ENCODE measurements at regions not wholly inside any gene's neighbourhood (a gene's known extent, or its start where the extent isn't known, plus 50 kb on each side); places are given as distances from the start of the nearest gene placed in this dataset.

DNA sequence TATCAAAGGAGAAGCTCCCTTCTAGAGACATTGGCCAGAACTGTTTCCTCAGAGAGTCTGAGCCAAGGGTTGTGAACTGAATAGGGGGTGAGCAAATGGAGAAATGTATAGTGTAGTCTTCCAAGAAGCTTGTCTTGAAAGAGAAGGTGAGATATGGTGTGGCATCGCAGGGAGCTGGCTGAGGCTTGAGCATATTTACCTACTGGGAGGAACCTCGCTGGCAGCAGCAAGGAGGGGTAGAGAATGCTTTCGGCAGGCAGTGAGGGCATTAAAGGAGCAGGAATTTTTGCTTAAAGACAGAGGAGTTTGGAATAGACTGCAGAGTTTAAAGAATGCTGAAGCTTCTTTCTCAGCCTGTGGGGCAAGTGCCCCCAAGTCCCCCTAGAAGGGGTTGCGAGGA is 59.3 kb upstream of the PRMT8 start:
- Histone ChIP-seq H3K9me2 (ENCODE audit: insufficient read depth, low read length) (no peaks in the 10 kb centered on the region), H3K9me3 (ENCODE audit: low read length) (no peaks in the 10 kb centered on the region), H4K20me1 (ENCODE audit: insufficient read depth, low read length) (no peaks in the 10 kb centered on the region), H3K79me2 (ENCODE audit: insufficient read depth, low read depth, low read length) (no peaks in the 10 kb centered on the region), H3K4me2 (ENCODE audit: low read length) (no peak overlapping the region), H3K4me1 (ENCODE audit: insufficient read depth, low read length, poor library complexity, severe bottlenecking) (no peaks in the 10 kb centered on the region), H3K4me3 (ENCODE audit: low read depth, low read length, poor library complexity, severe bottlenecking) (no peak overlapping the region), H3K36me3 (ENCODE audit: insufficient read depth, low read length) (no peaks in the 10 kb centered on the region), H3K27ac (ENCODE audit: low read depth, low read length, poor library complexity, severe bottlenecking) (no peak overlapping the region), H2AFZ (ENCODE audit: low read length) (no peak overlapping the region)
- ChIA-PET POLR2A (interaction anchor here (0.6 kb wide), 1 partner anchor 12 kb away, joined by 3 read pairs; no protein-coding TSS in a partner anchor), CTCF (ENCODE audit: unreplicated experiment) (no interaction called here)
- no TSS peak for BruUV-seq (replicated peaks)
- intact Hi-C loops (cut with micrococcal nuclease; ENCODE audit: unreplicated experiment) = no loop called here
- DNase-seq (ENCODE audit: low spot score) = no peak
- no peak for TF ChIP-seq EZH2phosphoT487 (IDR thresholded peaks at IDR 0.05; ENCODE audit: borderline replicate concordance, low read depth, low read length)
- TF ChIP-seq, protein P1, sequence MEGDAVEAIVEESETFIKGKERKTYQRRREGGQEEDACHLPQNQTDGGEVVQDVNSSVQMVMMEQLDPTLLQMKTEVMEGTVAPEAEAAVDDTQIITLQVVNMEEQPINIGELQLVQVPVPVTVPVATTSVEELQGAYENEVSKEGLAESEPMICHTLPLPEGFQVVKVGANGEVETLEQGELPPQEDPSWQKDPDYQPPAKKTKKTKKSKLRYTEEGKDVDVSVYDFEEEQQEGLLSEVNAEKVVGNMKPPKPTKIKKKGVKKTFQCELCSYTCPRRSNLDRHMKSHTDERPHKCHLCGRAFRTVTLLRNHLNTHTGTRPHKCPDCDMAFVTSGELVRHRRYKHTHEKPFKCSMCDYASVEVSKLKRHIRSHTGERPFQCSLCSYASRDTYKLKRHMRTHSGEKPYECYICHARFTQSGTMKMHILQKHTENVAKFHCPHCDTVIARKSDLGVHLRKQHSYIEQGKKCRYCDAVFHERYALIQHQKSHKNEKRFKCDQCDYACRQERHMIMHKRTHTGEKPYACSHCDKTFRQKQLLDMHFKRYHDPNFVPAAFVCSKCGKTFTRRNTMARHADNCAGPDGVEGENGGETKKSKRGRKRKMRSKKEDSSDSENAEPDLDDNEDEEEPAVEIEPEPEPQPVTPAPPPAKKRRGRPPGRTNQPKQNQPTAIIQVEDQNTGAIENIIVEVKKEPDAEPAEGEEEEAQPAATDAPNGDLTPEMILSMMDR (conservative IDR thresholded peaks at IDR 0.05; ENCODE audit: low read length) = no peak

DNA sequence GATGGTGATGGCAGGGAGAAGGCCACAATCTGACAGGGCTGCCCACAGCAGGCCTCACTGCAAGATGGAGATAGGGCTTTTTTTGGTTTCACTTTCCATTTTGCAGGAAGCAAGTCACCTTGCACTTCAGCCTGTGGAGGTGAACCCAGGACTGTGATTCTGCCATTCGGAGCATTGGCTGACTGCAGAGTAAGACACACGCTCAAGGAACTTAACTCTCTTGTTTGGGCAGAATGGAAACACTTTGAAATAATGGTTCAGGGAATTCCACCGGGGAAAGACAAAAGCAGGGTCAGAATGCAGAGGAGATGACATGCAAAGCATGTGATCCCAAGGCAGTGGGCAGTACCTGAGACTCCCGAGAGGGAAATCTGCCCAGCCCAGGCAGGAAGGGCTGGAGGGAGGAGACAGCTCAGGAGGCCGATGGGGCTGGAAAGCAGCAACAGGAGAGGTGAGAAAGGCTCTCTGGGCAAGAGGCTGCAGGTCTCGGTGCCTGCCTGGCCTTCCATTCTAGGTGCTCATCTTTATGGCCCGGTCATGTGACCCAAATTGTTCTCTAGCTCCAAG is 58.7 kb upstream of the PRMT8 start:
- ChIA-PET POLR2A (no interaction called here), CTCF (ENCODE audit: unreplicated experiment) (no interaction called here)
- DNase-seq (ENCODE audit: low spot score) = peak; percentile 7
- no peak overlapping the region for H3K4me3 ChIP-seq (ENCODE audit: low read depth, low read length, poor library complexity, severe bottlenecking)
- no peaks in the 10 kb centered on the region for H3K9me3 ChIP-seq (ENCODE audit: low read length)
- no peaks in the 10 kb centered on the region for H4K20me1 ChIP-seq (ENCODE audit: insufficient read depth, low read length)
- no TSS peak for BruUV-seq (replicated peaks)
- no peak overlapping the region for H2AFZ ChIP-seq (ENCODE audit: low read length)
- H3K4me1 ChIP-seq (ENCODE audit: insufficient read depth, low read length, poor library complexity, severe bottlenecking) = no peaks in the 10 kb centered on the region
- no peak overlapping the region for H3K27ac ChIP-seq (ENCODE audit: low read depth, low read length, poor library complexity, severe bottlenecking)
- no peaks in the 10 kb centered on the region for H3K79me2 ChIP-seq (ENCODE audit: insufficient read depth, low read depth, low read length)
- no peak overlapping the region; the same call in 1 of the 2 replicates for H3K4me2 ChIP-seq (ENCODE audit: low read length)
- intact Hi-C loops (cut with micrococcal nuclease; ENCODE audit: unreplicated experiment) = no loop called here
- H3K36me3 ChIP-seq (ENCODE audit: insufficient read depth, low read length) = no peaks in the 10 kb centered on the region
- TF ChIP-seq, protein P1 (conservative IDR thresholded peaks at IDR 0.05; ENCODE audit: low read length) = no peak
- no peak for TF ChIP-seq EZH2phosphoT487 (IDR thresholded peaks at IDR 0.05; ENCODE audit: borderline replicate concordance, low read depth, low read length)
- H3K9me2 ChIP-seq (ENCODE audit: insufficient read depth, low read length) = no peaks in the 10 kb centered on the region

DNA sequence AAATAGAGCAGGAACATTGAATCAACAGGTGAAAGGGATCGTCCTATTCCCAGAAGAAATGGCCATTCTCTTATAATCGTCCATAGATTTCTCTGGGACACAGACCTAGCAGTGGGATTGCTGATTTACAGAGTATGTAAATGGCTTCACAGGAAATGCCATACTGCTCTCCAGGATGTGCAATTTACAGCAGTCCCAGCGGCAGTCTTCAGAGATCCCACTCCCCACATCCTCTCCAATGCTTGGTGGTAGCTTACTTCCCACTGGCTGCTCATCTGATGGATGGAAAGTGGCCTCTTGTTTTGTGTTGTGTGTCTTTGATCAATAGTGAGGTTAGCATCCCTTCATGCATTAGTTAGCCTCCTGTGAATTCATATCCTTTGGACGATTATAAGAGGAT is 58.1 kb upstream of the PRMT8 start:
- Histone ChIP-seq H3K9me2 (ENCODE audit: insufficient read depth, low read length) (no peaks in the 10 kb centered on the region), H4K20me1 (ENCODE audit: insufficient read depth, low read length) (no peaks in the 10 kb centered on the region), H3K4me3 (ENCODE audit: low read depth, low read length, poor library complexity, severe bottlenecking) (no peak overlapping the region), H3K36me3 (ENCODE audit: insufficient read depth, low read length) (no peaks in the 10 kb centered on the region), H3K27ac (ENCODE audit: low read depth, low read length, poor library complexity, severe bottlenecking) (no peak overlapping the region), H3K4me2 (ENCODE audit: low read length) (no peak overlapping the region), H2AFZ (ENCODE audit: low read length) (no peak overlapping the region), H3K4me1 (ENCODE audit: insufficient read depth, low read length, poor library complexity, severe bottlenecking) (no peaks in the 10 kb centered on the region), H3K79me2 (ENCODE audit: insufficient read depth, low read depth, low read length) (no peaks in the 10 kb centered on the region), H3K9me3 (ENCODE audit: low read length) (no peaks in the 10 kb centered on the region)
- ChIA-PET POLR2A (no interaction called here), CTCF (ENCODE audit: unreplicated experiment) (no interaction called here)
- TF ChIP-seq, protein P1 (conservative IDR thresholded peaks at IDR 0.05; ENCODE audit: low read length) = no peak
- TF ChIP-seq EZH2phosphoT487 (IDR thresholded peaks at IDR 0.05; ENCODE audit: borderline replicate concordance, low read depth, low read length) = no peak
- BruUV-seq (replicated peaks) = no TSS peak
- no peak for DNase-seq (ENCODE audit: low spot score)
- intact Hi-C loops (cut with micrococcal nuclease; ENCODE audit: unreplicated experiment) = no loop called here
